Loucy (cell line): ENCODE measurements at regions not wholly inside any gene's neighbourhood (a gene's known extent, or its start where the extent isn't known, plus 50 kb on each side); places are given as distances from the start of the nearest gene placed in this dataset.

Source experiments
- H2AFZ ChIP-seq: fragments of 200-600 bp; sonication (generic); 2 replicates; pipeline ENCODE4 v1.6.0; 2016; ENCODE audit warnings: antibody characterized with exemption, mild to moderate bottlenecking, low read length, moderate library complexity
- H3F3A ChIP-seq: fragments of 200-600 bp; 2 replicates; pipeline ENCODE4 v1.6.0; 2016; ENCODE audit warnings: antibody characterized with exemption, low read depth, mild to moderate bottlenecking
- H3K27me3 ChIP-seq: fragments of 200-600 bp; sonication (generic); 2 replicates; pipeline ENCODE4 v1.6.1; 2014; ENCODE audit warnings: low read length, mild to moderate bottlenecking; ENCODE audit not compliant: insufficient read depth, poor library complexity, severe bottlenecking
- H3K36me3 ChIP-seq: fragments of 200-600 bp; sonication (generic); 2 replicates; pipeline ENCODE4 v1.6.1; 2016; ENCODE audit warnings: low read length; ENCODE audit not compliant: insufficient read depth
- H3K4me1 ChIP-seq: fragments of 200-600 bp; sonication (generic); 2 replicates; pipeline ENCODE4 v1.5.1; 2014; ENCODE audit warnings: low read length, mild to moderate bottlenecking; ENCODE audit not compliant: insufficient read depth, poor library complexity, severe bottlenecking
- H3K4me2 ChIP-seq: fragments of 200-600 bp; sonication (generic); 2 replicates; pipeline ENCODE4 v1.6.0; 2014; ENCODE audit warnings: antibody characterized with exemption, low read length, low read depth, mild to moderate bottlenecking; ENCODE audit not compliant: poor library complexity, severe bottlenecking
- H3K4me3 ChIP-seq: fragments of 200-600 bp; sonication (generic); 2 replicates; pipeline ENCODE4 v1.5.1; 2014; ENCODE audit warnings: low read length, mild to moderate bottlenecking, mixed read lengths; ENCODE audit not compliant: poor library complexity, severe bottlenecking
- H3K79me2 ChIP-seq: fragments of 200-600 bp; sonication (generic); 2 replicates; pipeline ENCODE4 v1.6.1; 2014; ENCODE audit warnings: low read length; ENCODE audit not compliant: insufficient read depth
- H3K9ac ChIP-seq: fragments of 200-600 bp; sonication (generic); 2 replicates; pipeline ENCODE4 v1.6.0; 2014; ENCODE audit warnings: mild to moderate bottlenecking, low read depth, low read length, moderate library complexity; ENCODE audit not compliant: poor library complexity, severe bottlenecking
- H3K9me2 ChIP-seq: fragments of 200-600 bp; sonication (generic); replicated peaks from 2 replicates; pipeline ENCODE4 v1.6.1; 2016; ENCODE audit warnings: low read depth, low read length, mixed read lengths
- H3K9me3 ChIP-seq: fragments of 200-600 bp; sonication (generic); 2 replicates; pipeline ENCODE4 v1.6.1; 2014; ENCODE audit warnings: mild to moderate bottlenecking, antibody characterized with exemption, low read length, low read depth; ENCODE audit not compliant: insufficient read depth
- H4K20me1 ChIP-seq: fragments of 200-600 bp; sonication (generic); 2 replicates; pipeline ENCODE4 v1.6.0; 2014; ENCODE audit warnings: antibody characterized with exemption, low read length, mild to moderate bottlenecking; ENCODE audit not compliant: insufficient read depth, poor library complexity, severe bottlenecking
- EZH2phosphoT487 ChIP-seq: fragments of 200-600 bp; IDR thresholded peaks from 2 replicates; pipeline ENCODE4 v1.6.1; 2018; ENCODE audit warnings: antibody characterized with exemption, mild to moderate bottlenecking, moderate library complexity, borderline replicate concordance
- TF ChIP-seq, protein P1 (sequence below): fragments of 200-600 bp; sonication (generic); conservative IDR thresholded peaks from 2 replicates; pipeline ENCODE4 v1.5.1; 2014; ENCODE audit warnings: mild to moderate bottlenecking, antibody characterized with exemption, low read length

DNA sequence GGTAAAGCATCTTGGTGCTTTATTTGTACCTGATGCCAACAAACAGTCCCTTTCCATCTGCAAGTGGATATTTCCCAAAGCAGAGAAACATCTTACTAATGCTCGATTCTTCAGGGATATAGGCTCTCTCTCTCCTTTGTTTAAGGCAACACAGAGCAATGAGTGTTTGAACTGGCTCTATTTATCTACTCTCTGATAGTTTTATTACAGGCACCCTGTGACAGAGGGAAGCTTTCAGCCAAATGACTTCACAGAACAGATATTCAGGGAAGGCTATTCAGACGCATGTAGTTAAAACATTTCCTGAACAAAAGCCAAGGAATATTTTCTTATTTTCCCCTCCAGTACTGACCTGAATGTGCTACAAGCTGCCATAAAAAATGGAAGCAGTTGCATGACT lies 141.8 kb downstream of the YIPF5 start:
- no peaks in the 10 kb centered on the region for H3F3A ChIP-seq
- no peak for TF ChIP-seq EZH2phosphoT487
- TF ChIP-seq, protein P1, sequence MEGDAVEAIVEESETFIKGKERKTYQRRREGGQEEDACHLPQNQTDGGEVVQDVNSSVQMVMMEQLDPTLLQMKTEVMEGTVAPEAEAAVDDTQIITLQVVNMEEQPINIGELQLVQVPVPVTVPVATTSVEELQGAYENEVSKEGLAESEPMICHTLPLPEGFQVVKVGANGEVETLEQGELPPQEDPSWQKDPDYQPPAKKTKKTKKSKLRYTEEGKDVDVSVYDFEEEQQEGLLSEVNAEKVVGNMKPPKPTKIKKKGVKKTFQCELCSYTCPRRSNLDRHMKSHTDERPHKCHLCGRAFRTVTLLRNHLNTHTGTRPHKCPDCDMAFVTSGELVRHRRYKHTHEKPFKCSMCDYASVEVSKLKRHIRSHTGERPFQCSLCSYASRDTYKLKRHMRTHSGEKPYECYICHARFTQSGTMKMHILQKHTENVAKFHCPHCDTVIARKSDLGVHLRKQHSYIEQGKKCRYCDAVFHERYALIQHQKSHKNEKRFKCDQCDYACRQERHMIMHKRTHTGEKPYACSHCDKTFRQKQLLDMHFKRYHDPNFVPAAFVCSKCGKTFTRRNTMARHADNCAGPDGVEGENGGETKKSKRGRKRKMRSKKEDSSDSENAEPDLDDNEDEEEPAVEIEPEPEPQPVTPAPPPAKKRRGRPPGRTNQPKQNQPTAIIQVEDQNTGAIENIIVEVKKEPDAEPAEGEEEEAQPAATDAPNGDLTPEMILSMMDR, result no peak
- no peak overlapping the region for H3K4me2 ChIP-seq
- H3K9me2 ChIP-seq, result no peaks in the 10 kb centered on the region
- no peaks in the 10 kb centered on the region for H3K9me3 ChIP-seq
- H3K9ac ChIP-seq, result no peak overlapping the region
- H3K36me3 ChIP-seq, result no peaks in the 10 kb centered on the region
- H3K4me1 ChIP-seq, result no peaks in the 10 kb centered on the region
- no peaks in the 10 kb centered on the region for H3K79me2 ChIP-seq
- no peak overlapping the region for H3K4me3 ChIP-seq
- H4K20me1 ChIP-seq, result no peaks in the 10 kb centered on the region
- H3K27me3 ChIP-seq, result no peaks in the 10 kb centered on the region
- H2AFZ ChIP-seq, result no peak overlapping the region

GRCh38 chr5:144030904-144031303 lies 139.6 kb downstream of the YIPF5 start:
- Histone ChIP-seq H3K27me3 (no peaks in the 10 kb centered on the region), H3K9me3 (no peaks in the 10 kb centered on the region), H3K4me3 (no peak overlapping the region), H3K9me2 (no peaks in the 10 kb centered on the region), H3K36me3 (no peaks in the 10 kb centered on the region), H3K4me1 (no peaks in the 10 kb centered on the region), H3K4me2 (no peak overlapping the region), H3K9ac (no peak overlapping the region), H4K20me1 (no peaks in the 10 kb centered on the region), H3K79me2 (no peaks in the 10 kb centered on the region), H2AFZ (no peak overlapping the region), H3F3A (no peaks in the 10 kb centered on the region)
- no peak for TF ChIP-seq EZH2phosphoT487
- TF ChIP-seq, protein P1, result no peak

GRCh38 chr5:144032375-144032774 lies 138.1 kb downstream of the YIPF5 start:
- no peak overlapping the region for H2AFZ ChIP-seq

More at GRCh38 chr5:144032375-144032774, 138.1 kb downstream of the YIPF5 start:
- Histone ChIP-seq H3K9me3 (no peaks in the 10 kb centered on the region), H3K9me2 (no peaks in the 10 kb centered on the region), H3K79me2 (no peaks in the 10 kb centered on the region), H3K27me3 (no peaks in the 10 kb centered on the region), H3K9ac (no peak overlapping the region), H3K36me3 (no peaks in the 10 kb centered on the region), H3K4me1 (no peaks in the 10 kb centered on the region), H4K20me1 (no peaks in the 10 kb centered on the region), H3K4me3 (no peak overlapping the region), H3K4me2 (no peak overlapping the region), H3F3A (no peaks in the 10 kb centered on the region)
- TF ChIP-seq, protein P1, result no peak
- TF ChIP-seq EZH2phosphoT487, result no peak
